Retinal pigment epithelial cell (primary cell): ENCODE measurements at regions not wholly inside any gene's neighbourhood (a gene's known extent, or its start where the extent isn't known, plus 50 kb on each side); places are given as distances from the start of the nearest gene placed in this dataset.

ENCODE experiments used
- DNase-seq: peaks from one replicate; pipeline ENCODE4 v3.0.0-alpha.2; 2010; ENCODE audit warnings: low read depth
- H3K4me3 ChIP-seq: 2 replicates; pipeline ENCODE4 v1.5.1; 2011; ENCODE audit warnings: mild to moderate bottlenecking, low read length, control low read depth, moderate library complexity
- TF ChIP-seq, protein P1 (sequence below): conservative IDR thresholded peaks from 2 replicates; pipeline ENCODE4 v1.5.1; 2011; ENCODE audit warnings: low read depth, low read length, control low read depth, inconsistent platforms

DNA sequence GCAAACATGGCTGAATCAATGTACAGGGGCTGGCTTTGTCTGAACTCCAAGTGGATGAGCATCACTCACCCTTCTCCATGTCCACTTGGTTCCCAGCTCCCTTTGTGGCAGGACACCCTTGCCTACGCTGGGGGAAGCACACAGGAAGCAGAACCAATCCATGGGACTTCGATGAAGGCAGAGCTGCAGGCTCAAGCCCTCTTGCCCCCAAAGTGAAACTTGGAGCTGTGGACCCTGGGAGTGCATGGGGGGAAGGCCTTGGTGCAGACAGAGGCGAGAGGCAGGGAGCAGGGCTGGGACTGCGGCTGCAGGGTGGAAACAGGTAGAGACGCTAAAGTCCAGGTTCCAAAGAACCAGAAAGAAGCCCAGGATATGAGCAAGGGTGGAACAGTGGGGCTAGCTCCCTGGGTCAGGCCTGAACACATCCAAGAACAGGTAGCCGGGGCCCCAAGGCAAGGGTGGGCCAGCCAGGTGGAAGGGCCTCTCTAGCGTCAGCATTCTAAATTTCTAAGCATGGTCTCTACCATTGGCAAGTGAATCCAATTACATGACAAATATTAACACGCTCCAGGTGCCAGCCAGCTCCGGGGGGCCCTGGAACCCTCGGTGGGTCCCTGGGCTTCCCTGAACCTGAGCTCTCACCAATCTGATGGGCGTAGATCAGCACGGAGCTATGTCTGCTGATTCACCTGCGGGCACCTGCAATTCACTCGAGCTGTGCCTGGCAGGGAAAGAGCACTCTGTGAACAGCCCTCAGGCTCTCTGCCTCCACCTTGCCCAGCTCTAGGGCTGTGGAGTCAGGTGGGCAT is 532.8 kb downstream of the BRD1 start:
- TF ChIP-seq, protein P1, sequence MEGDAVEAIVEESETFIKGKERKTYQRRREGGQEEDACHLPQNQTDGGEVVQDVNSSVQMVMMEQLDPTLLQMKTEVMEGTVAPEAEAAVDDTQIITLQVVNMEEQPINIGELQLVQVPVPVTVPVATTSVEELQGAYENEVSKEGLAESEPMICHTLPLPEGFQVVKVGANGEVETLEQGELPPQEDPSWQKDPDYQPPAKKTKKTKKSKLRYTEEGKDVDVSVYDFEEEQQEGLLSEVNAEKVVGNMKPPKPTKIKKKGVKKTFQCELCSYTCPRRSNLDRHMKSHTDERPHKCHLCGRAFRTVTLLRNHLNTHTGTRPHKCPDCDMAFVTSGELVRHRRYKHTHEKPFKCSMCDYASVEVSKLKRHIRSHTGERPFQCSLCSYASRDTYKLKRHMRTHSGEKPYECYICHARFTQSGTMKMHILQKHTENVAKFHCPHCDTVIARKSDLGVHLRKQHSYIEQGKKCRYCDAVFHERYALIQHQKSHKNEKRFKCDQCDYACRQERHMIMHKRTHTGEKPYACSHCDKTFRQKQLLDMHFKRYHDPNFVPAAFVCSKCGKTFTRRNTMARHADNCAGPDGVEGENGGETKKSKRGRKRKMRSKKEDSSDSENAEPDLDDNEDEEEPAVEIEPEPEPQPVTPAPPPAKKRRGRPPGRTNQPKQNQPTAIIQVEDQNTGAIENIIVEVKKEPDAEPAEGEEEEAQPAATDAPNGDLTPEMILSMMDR, result no peak
- no peak overlapping the region for H3K4me3 ChIP-seq
- DNase-seq, result no peak

GRCh38 chr22:49292909-49293308 is 534.8 kb downstream of the BRD1 start:
- TF ChIP-seq, protein P1, result no peak
- DNase-seq, result no peak
- no peak overlapping the region for H3K4me3 ChIP-seq

GRCh38 chr22:49291781-49292180 is 535.9 kb downstream of the BRD1 start:
- TF ChIP-seq, protein P1, result no peak
- no peak for DNase-seq
- no peak overlapping the region for H3K4me3 ChIP-seq

- TF ChIP-seq, protein P1, result no peak
- H3K4me3 ChIP-seq, result no peak overlapping the region
- DNase-seq, result no peak
Observed at GRCh38 chr22:49291169-49291568, 536.5 kb downstream of the BRD1 start.

DNA sequence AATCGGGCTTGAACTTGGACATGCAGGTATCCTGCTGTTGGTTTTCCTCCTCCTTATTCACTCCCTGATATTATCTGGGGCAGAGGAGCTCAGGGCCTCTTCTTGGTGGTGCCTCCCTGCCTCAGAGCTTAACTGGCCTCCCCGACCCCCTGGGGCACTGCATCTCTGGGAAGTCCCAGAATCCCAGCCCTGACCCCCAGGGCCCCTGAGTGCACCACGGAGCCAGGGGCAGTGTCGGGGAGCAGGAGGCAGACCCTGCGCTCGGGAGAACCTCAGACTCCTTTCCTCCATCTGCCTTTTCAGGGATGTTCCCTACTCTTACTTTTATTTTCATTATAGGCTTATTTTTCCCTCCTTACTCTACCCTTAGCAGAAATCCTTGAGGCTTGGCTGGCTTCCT is 537.0 kb downstream of the BRD1 start:
- H3K4me3 ChIP-seq, result no peak overlapping the region
- no peak for DNase-seq
- TF ChIP-seq, protein P1, result no peak

GRCh38 chr22:49289822-49290679 is 537.6 kb downstream of the BRD1 start:
- no peak overlapping the region for H3K4me3 ChIP-seq
- DNase-seq, result no peak
- TF ChIP-seq, protein P1, result no peak
